Activated naive CD8-positive, alpha-beta T cell treated with anti-CD3 and anti-CD28 coated beads for 36 hours (primary cell): ENCODE measurements at regions not wholly inside any gene's neighbourhood (a gene's known extent, or its start where the extent isn't known, plus 50 kb on each side); places are given as distances from the start of the nearest gene placed in this dataset.
"Not testable (repeated sequence)": the region's sequence is repeated elsewhere in the genome, so short reads cannot be mapped to it uniquely, and the experiment has no call there.

Source experiments
- DNase-seq: peaks from one replicate; pipeline ENCODE4 v3.0.0; 2021
- H3K27ac Mint-ChIP-seq: one replicate; pipeline ENCODE4 v1.8.0; 2022; ENCODE audit warnings: mild to moderate bottlenecking, moderate library complexity, mixed read lengths
- H3K27me3 Mint-ChIP-seq: one replicate; pipeline ENCODE4 v1.8.0; 2022; ENCODE audit warnings: mild to moderate bottlenecking, mixed read lengths
- H3K36me3 Mint-ChIP-seq: one replicate; pipeline ENCODE4 v1.8.0; 2021; ENCODE audit warnings: mild to moderate bottlenecking, mixed read lengths
- H3K4me1 Mint-ChIP-seq: one replicate; pipeline ENCODE4 v1.8.0; 2021; ENCODE audit warnings: mixed read lengths
- H3K4me3 Mint-ChIP-seq: one replicate; pipeline ENCODE4 v1.8.0; 2022; ENCODE audit warnings: mild to moderate bottlenecking, moderate library complexity, mixed read lengths
- H3K9me3 Mint-ChIP-seq: one replicate; pipeline ENCODE4 v1.8.0; 2022; ENCODE audit warnings: mixed read lengths

GRCh38 chr12:23217667-23218066 lies 592.7 kb downstream of the ETNK1 start:
- Mint-ChIP-seq H3K27me3 (peaks cover 4% of the 10 kb centered on the region), H3K4me3 (no peak overlapping the region), H3K9me3 (peaks cover 13% of the 10 kb centered on the region), H3K36me3 (no peaks in the 10 kb centered on the region), H3K4me1 (no peaks in the 10 kb centered on the region), H3K27ac (no peak overlapping the region)
- DNase-seq = no peak

GRCh38 chr12:23221066-23221465 lies 596.1 kb downstream of the ETNK1 start:
- H3K9me3 Mint-ChIP-seq = no peaks in the 10 kb centered on the region
- H3K4me3 Mint-ChIP-seq = no peak overlapping the region
- no peaks in the 10 kb centered on the region for H3K36me3 Mint-ChIP-seq
- H3K27ac Mint-ChIP-seq = no peak overlapping the region
- DNase-seq = no peak
- peaks cover 4% of the 10 kb centered on the region for H3K27me3 Mint-ChIP-seq
- no peaks in the 10 kb centered on the region for H3K4me1 Mint-ChIP-seq

GRCh38 chr12:23221926-23222325 lies 597.0 kb downstream of the ETNK1 start:
- H3K4me1 Mint-ChIP-seq = no peaks in the 10 kb centered on the region
- DNase-seq = no peak
- H3K36me3 Mint-ChIP-seq = no peaks in the 10 kb centered on the region
- no peaks in the 10 kb centered on the region for H3K9me3 Mint-ChIP-seq
- no peak overlapping the region for H3K4me3 Mint-ChIP-seq
- no peak overlapping the region for H3K27ac Mint-ChIP-seq
- peaks cover 4% of the 10 kb centered on the region for H3K27me3 Mint-ChIP-seq

- H3K4me1 Mint-ChIP-seq = no peaks in the 10 kb centered on the region
- H3K9me3 Mint-ChIP-seq = no peaks in the 10 kb centered on the region
- H3K27me3 Mint-ChIP-seq = peaks cover 4% of the 10 kb centered on the region
- H3K27ac Mint-ChIP-seq = no peak overlapping the region
- no peak overlapping the region for H3K4me3 Mint-ChIP-seq
- H3K36me3 Mint-ChIP-seq = no peaks in the 10 kb centered on the region
- no peak for DNase-seq
These were observed 597.8 kb downstream of the ETNK1 start for GRCh38 chr12:23222801-23223200.

- no peak for DNase-seq
- no peak overlapping the region for H3K27ac Mint-ChIP-seq
- no peaks in the 10 kb centered on the region for H3K27me3 Mint-ChIP-seq
- no peaks in the 10 kb centered on the region for H3K4me1 Mint-ChIP-seq
- no peaks in the 10 kb centered on the region for H3K36me3 Mint-ChIP-seq
- no peak overlapping the region for H3K4me3 Mint-ChIP-seq
- no peaks in the 10 kb centered on the region for H3K9me3 Mint-ChIP-seq
These were observed 603.1 kb downstream of the ETNK1 start for GRCh38 chr12:23228101-23228500.

- H3K27me3 Mint-ChIP-seq = no peaks in the 10 kb centered on the region
- no peaks in the 10 kb centered on the region for H3K9me3 Mint-ChIP-seq
- no peak overlapping the region for H3K27ac Mint-ChIP-seq
- no peaks in the 10 kb centered on the region for H3K36me3 Mint-ChIP-seq
- H3K4me3 Mint-ChIP-seq = no peak overlapping the region
- DNase-seq = no peak
- H3K4me1 Mint-ChIP-seq = no peaks in the 10 kb centered on the region
These were observed 605.9 kb downstream of the ETNK1 start for GRCh38 chr12:23230899-23231298.

GRCh38 chr12:23236066-23236780 lies 611.3 kb downstream of the ETNK1 start:
- no peaks in the 10 kb centered on the region for H3K4me1 Mint-ChIP-seq
- H3K36me3 Mint-ChIP-seq = no peaks in the 10 kb centered on the region
- H3K27ac Mint-ChIP-seq = no peak overlapping the region
- H3K27me3 Mint-ChIP-seq = no peaks in the 10 kb centered on the region
- no peaks in the 10 kb centered on the region for H3K9me3 Mint-ChIP-seq
- H3K4me3 Mint-ChIP-seq = no peak overlapping the region
- DNase-seq = no peak

- no peaks in the 10 kb centered on the region for H3K4me1 Mint-ChIP-seq
- no peaks in the 10 kb centered on the region for H3K36me3 Mint-ChIP-seq
- H3K9me3 Mint-ChIP-seq = no peaks in the 10 kb centered on the region
- H3K4me3 Mint-ChIP-seq = no peak overlapping the region
- H3K27ac Mint-ChIP-seq = no peak overlapping the region
- H3K27me3 Mint-ChIP-seq = no peaks in the 10 kb centered on the region
- no peak for DNase-seq
These were observed 611.8 kb downstream of the ETNK1 start for GRCh38 chr12:23236811-23237210.

GRCh38 chr12:23238190-23238589 lies 613.2 kb downstream of the ETNK1 start:
- H3K36me3 Mint-ChIP-seq = no peaks in the 10 kb centered on the region
- no peaks in the 10 kb centered on the region for H3K4me1 Mint-ChIP-seq
- no peaks in the 10 kb centered on the region for H3K9me3 Mint-ChIP-seq
- no peak overlapping the region for H3K4me3 Mint-ChIP-seq
- no peaks in the 10 kb centered on the region for H3K27me3 Mint-ChIP-seq
- no peak for DNase-seq
- H3K27ac Mint-ChIP-seq = no peak overlapping the region

GRCh38 chr12:23238957-23239356 lies 614.0 kb downstream of the ETNK1 start:
- no peak for DNase-seq
- Mint-ChIP-seq H3K36me3 (no peaks in the 10 kb centered on the region), H3K4me1 (no peaks in the 10 kb centered on the region), H3K27ac (no peak overlapping the region), H3K9me3 (no peaks in the 10 kb centered on the region), H3K27me3 (no peaks in the 10 kb centered on the region), H3K4me3 (no peak overlapping the region)

GRCh38 chr12:23245186-23245585 lies 620.2 kb downstream of the ETNK1 start:
- Mint-ChIP-seq H3K27ac (no peak overlapping the region), H3K36me3 (no peaks in the 10 kb centered on the region), H3K4me1 (no peaks in the 10 kb centered on the region), H3K9me3 (no peaks in the 10 kb centered on the region), H3K27me3 (no peaks in the 10 kb centered on the region), H3K4me3 (no peak overlapping the region)
- DNase-seq = no peak

- no peak for DNase-seq
- Mint-ChIP-seq H3K27ac (no peak overlapping the region), H3K4me3 (no peak overlapping the region), H3K4me1 (no peaks in the 10 kb centered on the region), H3K36me3 (no peaks in the 10 kb centered on the region), H3K27me3 (no peaks in the 10 kb centered on the region), H3K9me3 (no peaks in the 10 kb centered on the region)
These were observed 628.2 kb downstream of the ETNK1 start for GRCh38 chr12:23253191-23253590.

GRCh38 chr12:23253910-23254309 lies 628.9 kb downstream of the ETNK1 start:
- H3K36me3 Mint-ChIP-seq, DNase-seq, H3K9me3 Mint-ChIP-seq, H3K4me3 Mint-ChIP-seq, H3K4me1 Mint-ChIP-seq, H3K27me3 Mint-ChIP-seq, H3K27ac Mint-ChIP-seq: not testable (repeated sequence)

- Mint-ChIP-seq H3K27ac (no peak overlapping the region), H3K27me3 (no peaks in the 10 kb centered on the region), H3K4me3 (no peak overlapping the region), H3K4me1 (no peaks in the 10 kb centered on the region), H3K9me3 (peaks cover 7% of the 10 kb centered on the region), H3K36me3 (no peaks in the 10 kb centered on the region)
- no peak for DNase-seq
These were observed 634.6 kb downstream of the ETNK1 start for GRCh38 chr12:23259558-23259957.

GRCh38 chr12:23262670-23263069 lies 637.7 kb downstream of the ETNK1 start:
- H3K27me3 Mint-ChIP-seq = no peaks in the 10 kb centered on the region

GRCh38 chr12:23277831-23278230 lies 652.9 kb downstream of the ETNK1 start:
- DNase-seq = no peak
- H3K4me1 Mint-ChIP-seq = no peaks in the 10 kb centered on the region
- peaks cover 3% of the 10 kb centered on the region for H3K9me3 Mint-ChIP-seq
- no peaks in the 10 kb centered on the region for H3K27me3 Mint-ChIP-seq
- no peaks in the 10 kb centered on the region for H3K36me3 Mint-ChIP-seq
- H3K27ac Mint-ChIP-seq = no peak overlapping the region
- no peak overlapping the region for H3K4me3 Mint-ChIP-seq

More at GRCh38 chr12:23262670-23263069, 637.7 kb downstream of the ETNK1 start:
- H3K36me3 Mint-ChIP-seq = no peaks in the 10 kb centered on the region
- no peaks in the 10 kb centered on the region for H3K4me1 Mint-ChIP-seq
- H3K4me3 Mint-ChIP-seq = no peak overlapping the region
- no peak for DNase-seq
- H3K27ac Mint-ChIP-seq = no peak overlapping the region
- H3K9me3 Mint-ChIP-seq = peaks cover 7% of the 10 kb centered on the region
